ENCODE measurements at regions not wholly inside any gene's neighbourhood (a gene's known extent, or its start where the extent isn't known, plus 50 kb on each side); places are given as distances from the start of the nearest gene placed in this dataset.

- H3K27me3 ChIP-seq (ENCODE audit: low read length) = no peaks in the 10 kb centered on the region
- no peak overlapping the region for H2AFZ ChIP-seq (ENCODE audit: low read depth, low read length, severe bottlenecking)
- H3K4me3 ChIP-seq (ENCODE audit: insufficient read depth, low read length, poor library complexity, severe bottlenecking) = no peak overlapping the region
- no peaks in the 10 kb centered on the region for H3F3A ChIP-seq (ENCODE audit: insufficient read depth)
- H3K36me3 ChIP-seq (ENCODE audit: low read length) = no peaks in the 10 kb centered on the region
- H3K9me3 ChIP-seq (ENCODE audit: insufficient read depth, low read length) = no peaks in the 10 kb centered on the region
- no peaks in the 10 kb centered on the region for H3K9me2 ChIP-seq (replicated peaks; ENCODE audit: insufficient read depth, low read length)
- no peak overlapping the region for H3K4me2 ChIP-seq (ENCODE audit: low read depth, low read length, poor library complexity, severe bottlenecking)
- no peak overlapping the region for H3K27ac ChIP-seq (ENCODE audit: low read depth, low read length)
- no peaks in the 10 kb centered on the region for H3K79me2 ChIP-seq (ENCODE audit: insufficient read depth, low read length)
- no peaks in the 10 kb centered on the region for H4K20me1 ChIP-seq (ENCODE audit: low read depth, low read length)
- H3K9ac ChIP-seq (ENCODE audit: low read length) = no peak overlapping the region
- no peak for TF ChIP-seq CTCF (IDR thresholded peaks at IDR 0.05; ENCODE audit: insufficient read depth, low read length, poor library complexity, severe bottlenecking)
- TF ChIP-seq EZH2phosphoT487 (conservative IDR thresholded peaks at IDR 0.05; ENCODE audit: low read length) = no peak
These were observed 159.7 kb downstream of the FAT3 start for GRCh38 chr11:92384358-92384757.

GRCh38 chr11:92384802-92385201 lies 160.2 kb downstream of the FAT3 start:
- H3K9me3 ChIP-seq (ENCODE audit: insufficient read depth, low read length) = no peaks in the 10 kb centered on the region
- H2AFZ ChIP-seq (ENCODE audit: low read depth, low read length, severe bottlenecking) = no peak overlapping the region
- no peaks in the 10 kb centered on the region for H3K79me2 ChIP-seq (ENCODE audit: insufficient read depth, low read length)
- no peak overlapping the region for H3K4me2 ChIP-seq (ENCODE audit: low read depth, low read length, poor library complexity, severe bottlenecking)
- no peaks in the 10 kb centered on the region for H4K20me1 ChIP-seq (ENCODE audit: low read depth, low read length)
- no peaks in the 10 kb centered on the region for H3K36me3 ChIP-seq (ENCODE audit: low read length)
- no peak overlapping the region for H3K4me3 ChIP-seq (ENCODE audit: insufficient read depth, low read length, poor library complexity, severe bottlenecking)
- no peaks in the 10 kb centered on the region for H3K9me2 ChIP-seq (replicated peaks; ENCODE audit: insufficient read depth, low read length)
- H3F3A ChIP-seq (ENCODE audit: insufficient read depth) = no peaks in the 10 kb centered on the region
- no peak overlapping the region for H3K27ac ChIP-seq (ENCODE audit: low read depth, low read length)
- TF ChIP-seq CTCF (IDR thresholded peaks at IDR 0.05; ENCODE audit: insufficient read depth, low read length, poor library complexity, severe bottlenecking) (no peak), EZH2phosphoT487 (conservative IDR thresholded peaks at IDR 0.05; ENCODE audit: low read length) (no peak)
- H3K27me3 ChIP-seq (ENCODE audit: low read length) = no peaks in the 10 kb centered on the region
- no peak overlapping the region for H3K9ac ChIP-seq (ENCODE audit: low read length)

- no peak overlapping the region for H3K4me2 ChIP-seq (ENCODE audit: low read depth, low read length, poor library complexity, severe bottlenecking)
- H3K27me3 ChIP-seq (ENCODE audit: low read length) = no peaks in the 10 kb centered on the region
- no peak overlapping the region for H3K27ac ChIP-seq (ENCODE audit: low read depth, low read length)
- H3F3A ChIP-seq (ENCODE audit: insufficient read depth) = no peaks in the 10 kb centered on the region
- no peaks in the 10 kb centered on the region for H3K79me2 ChIP-seq (ENCODE audit: insufficient read depth, low read length)
- no peaks in the 10 kb centered on the region for H3K9me2 ChIP-seq (replicated peaks; ENCODE audit: insufficient read depth, low read length)
- H3K9me3 ChIP-seq (ENCODE audit: insufficient read depth, low read length) = no peaks in the 10 kb centered on the region
- no peaks in the 10 kb centered on the region for H4K20me1 ChIP-seq (ENCODE audit: low read depth, low read length)
- H2AFZ ChIP-seq (ENCODE audit: low read depth, low read length, severe bottlenecking) = no peak overlapping the region
- no peak overlapping the region for H3K9ac ChIP-seq (ENCODE audit: low read length)
- TF ChIP-seq EZH2phosphoT487 (conservative IDR thresholded peaks at IDR 0.05; ENCODE audit: low read length) (no peak), CTCF (IDR thresholded peaks at IDR 0.05; ENCODE audit: insufficient read depth, low read length, poor library complexity, severe bottlenecking) (no peak)
- no peaks in the 10 kb centered on the region for H3K36me3 ChIP-seq (ENCODE audit: low read length)
- no peak overlapping the region for H3K4me3 ChIP-seq (ENCODE audit: insufficient read depth, low read length, poor library complexity, severe bottlenecking)
These were observed 162.0 kb downstream of the FAT3 start for GRCh38 chr11:92386577-92386976.

All from SU-DHL-6 (cell line).